ENCODE measurements at regions not wholly inside any gene's neighbourhood (a gene's known extent, or its start where the extent isn't known, plus 50 kb on each side); places are given as distances from the start of the nearest gene placed in this dataset.
"Not testable (repeated sequence)": the region's sequence is repeated elsewhere in the genome, so short reads cannot be mapped to it uniquely, and the experiment has no call there.

- TF ChIP-seq CTCF (conservative IDR thresholded peaks at IDR 0.05) (no peak), ZFX (IDR thresholded peaks at IDR 0.05) (no peak)
- H3K27ac ChIP-seq: no peak overlapping the region
Observed at GRCh38 chrX:40984962-40985361, 100.3 kb upstream of the USP9X start.

GRCh38 chrX:40987413-40987812 is 97.8 kb upstream of the USP9X start:
- TF ChIP-seq CTCF (conservative IDR thresholded peaks at IDR 0.05) (no peak), ZFX (IDR thresholded peaks at IDR 0.05) (no peak)
- no peak overlapping the region for H3K27ac ChIP-seq

- TF ChIP-seq ZFX (IDR thresholded peaks at IDR 0.05): no peak
- no peak for TF ChIP-seq CTCF (conservative IDR thresholded peaks at IDR 0.05)
- H3K27ac ChIP-seq: no peak overlapping the region
Observed at GRCh38 chrX:40988100-40988499, 97.1 kb upstream of the USP9X start.

- not testable (repeated sequence) for H3K27ac ChIP-seq
Observed at GRCh38 chrX:40993395-40993794, 91.8 kb upstream of the USP9X start.

- H3K27ac ChIP-seq: no peak overlapping the region
- no peak for TF ChIP-seq ZFX (IDR thresholded peaks at IDR 0.05)
Observed at GRCh38 chrX:40996886-40997530, 88.2 kb upstream of the USP9X start.

- no peak overlapping the region for H3K27ac ChIP-seq
- TF ChIP-seq ZFX (IDR thresholded peaks at IDR 0.05) (no peak), CTCF (conservative IDR thresholded peaks at IDR 0.05) (no peak)
Observed at GRCh38 chrX:40998123-40998522, 87.1 kb upstream of the USP9X start.

- TF ChIP-seq ZFX (IDR thresholded peaks at IDR 0.05) (no peak), CTCF (conservative IDR thresholded peaks at IDR 0.05) (no peak)
- H3K27ac ChIP-seq: no peak overlapping the region
Observed at GRCh38 chrX:41001327-41001726, 83.9 kb upstream of the USP9X start.

- TF ChIP-seq ZFX (IDR thresholded peaks at IDR 0.05) (no peak), CTCF (conservative IDR thresholded peaks at IDR 0.05) (no peak)
- H3K27ac ChIP-seq: no peak overlapping the region
Observed at GRCh38 chrX:41002026-41002425, 83.2 kb upstream of the USP9X start.

Data from C4-2B (cell line).